A549 (cell line): ENCODE measurements at regions not wholly inside any gene's neighbourhood (a gene's known extent, or its start where the extent isn't known, plus 50 kb on each side); places are given as distances from the start of the nearest gene placed in this dataset.

ENCODE experiments used
- ATAC-seq, 2 experiments: fragments of 200-7000 bp in 1 of 2; fragments of >200 bp in 1 of 2; cut with Nextera tagmentation in 1 of 2; cut with Tn5 transposase in 1 of 2; 3 replicates each; pipeline versions ENCODE4 v1.8.0 to v1.9.1; 2018 to 2020; ENCODE audit warnings: mild to moderate bottlenecking in 1 of 2, moderate library complexity in 1 of 2
- CTCF ChIA-PET: fragments of 300-600 bp; sonication (Branson Sonifier 250); formaldehyde crosslinking; extraction: SDS; loops from one replicate; lab custom pipeline; 2021; ENCODE audit warnings: antibody characterized with exemption, inconsistent platforms; lab: Yijun Ruan, JAX
- POLR2A ChIA-PET: fragments of 350-600 bp; formaldehyde crosslinking; extraction: SDS; loops from one replicate; lab custom pipeline; 2021; ENCODE audit warnings: antibody characterized with exemption, inconsistent platforms; lab: Yijun Ruan, JAX
- DNase-seq, 2 experiments: peaks; one replicate each; pipeline versions ENCODE4 v3.0.0 to v3.0.0-alpha.2; 2011 to 2016; ENCODE audit warnings: low read depth in 1 of 2, low spot score in 1 of 2
- FAIRE-seq: peaks from 2 replicates; lab custom pipeline; 2011; peaks lifted over from hg19 to GRCh38; lab: Jason Lieb, UNC
- H3K27ac ChIP-seq, 2 experiments: fragments of >200 bp; sonication (Bioruptor Twin); formaldehyde crosslinking; 3 replicates each; pipeline ENCODE4 v1.5.1; 2016 to 2017
- H3K4me1 ChIP-seq: fragments of >200 bp; sonication (Bioruptor Twin); formaldehyde crosslinking; 3 replicates; pipeline ENCODE4 v1.6.1; 2016
- H3K4me2 ChIP-seq: fragments of >200 bp; sonication (Bioruptor Twin); formaldehyde crosslinking; 3 replicates; pipeline ENCODE4 v1.6.1; 2016
- H3K4me3 ChIP-seq: fragments of >200 bp; sonication (Bioruptor Twin); formaldehyde crosslinking; 3 replicates; pipeline ENCODE4 v1.5.1; 2016
- H3K9me3 ChIP-seq: fragments of >200 bp; sonication (Bioruptor Twin); formaldehyde crosslinking; 3 replicates; pipeline ENCODE4 v1.6.1; 2016
- CHD2 ChIP-seq: fragments of 150-350 bp; IDR thresholded peaks from 2 replicates; pipeline ENCODE4 v1.6.1; 2014; ENCODE audit warnings: low read length; ENCODE audit not compliant: partially characterized antibody
- FOXS1 ChIP-seq: fragments of 250-450 bp; sonication (Bioruptor Pico); IDR thresholded peaks from 2 replicates; pipeline ENCODE4 v1.5.0; 2020; ENCODE audit warnings: mild to moderate bottlenecking, moderate library complexity
- GATA3 ChIP-seq: IDR thresholded peaks from 2 replicates; pipeline ENCODE4 v1.6.1; 2012; ENCODE audit warnings: borderline replicate concordance
- HEYL ChIP-seq: fragments of 250-450 bp; sonication (Bioruptor Pico); IDR thresholded peaks from 2 replicates; pipeline ENCODE4 v1.8.0; 2021; ENCODE audit warnings: mild to moderate bottlenecking, moderate library complexity
- HOXB13 ChIP-seq: fragments of 250-450 bp; sonication (Bioruptor Pico); IDR thresholded peaks from 2 replicates; pipeline ENCODE4 v1.5.0; 2020; ENCODE audit warnings: low read depth, mild to moderate bottlenecking, moderate library complexity
- HOXB5 ChIP-seq: fragments of 250-450 bp; sonication (Bioruptor Pico); IDR thresholded peaks from 2 replicates; pipeline ENCODE4 v1.5.0; 2020; ENCODE audit warnings: mild to moderate bottlenecking, moderate library complexity
- KDM1A ChIP-seq: fragments of 200-600 bp; sonication (generic); IDR thresholded peaks from 2 replicates; pipeline ENCODE4 v1.6.1; 2016; ENCODE audit warnings: low read depth, mild to moderate bottlenecking
- MAZ ChIP-seq: fragments of 150-350 bp; IDR thresholded peaks from 2 replicates; pipeline ENCODE4 v1.6.1; 2014; ENCODE audit warnings: antibody characterized with exemption, low read depth, low read length, borderline replicate concordance
- PHF8 ChIP-seq: fragments of 200-600 bp; sonication (generic); IDR thresholded peaks from 2 replicates; pipeline ENCODE4 v1.6.1; 2016; ENCODE audit warnings: low read depth, mild to moderate bottlenecking, antibody characterized with exemption, moderate library complexity, borderline replicate concordance
- POLR2A ChIP-seq: IDR thresholded peaks from 2 replicates; pipeline ENCODE4 v1.6.1; 2012; ENCODE audit warnings: mild to moderate bottlenecking, low read length
- RAD21 ChIP-seq, 2 experiments: fragments of >200 bp in 1 of 2; sonication (Bioruptor Twin) in 1 of 2; formaldehyde crosslinking in 1 of 2; IDR thresholded peaks in 1 of 2; conservative IDR thresholded peaks in 1 of 2; 2 replicates in 1 of 2; 3 replicates in 1 of 2; pipeline ENCODE4 v1.6.1; 2012 to 2018; ENCODE audit warnings: inconsistent platforms in 1 of 2
- RNF2 ChIP-seq: fragments of 200-600 bp; sonication (generic); IDR thresholded peaks from 2 replicates; pipeline ENCODE4 v1.6.1; 2016; ENCODE audit warnings: low read depth, mild to moderate bottlenecking, antibody characterized with exemption, moderate library complexity, borderline replicate concordance
- TFCP2L1 ChIP-seq: fragments of 250-450 bp; sonication (Bioruptor Pico); IDR thresholded peaks from 2 replicates; pipeline ENCODE4 v1.5.0; 2021; ENCODE audit warnings: mild to moderate bottlenecking
- ZFP36 ChIP-seq: fragments of 450-650 bp; IDR thresholded peaks from 2 replicates; pipeline ENCODE4 v1.6.1; 2014; ENCODE audit warnings: borderline replicate concordance; ENCODE audit not compliant: partially characterized antibody
- whole genome bisulfite sequencing: methylation state at CpG from one replicate; pipeline ENCODE4 v1.1.6; 2017; ENCODE audit errors: missing lambda C conversion rate; 5-methylcytosine and 5-hydroxymethylcytosine counted together
- TF ChIP-seq, protein P1 (sequence below): fragments of 200-600 bp; sonication (generic); IDR thresholded peaks from 2 replicates; pipeline ENCODE4 v1.6.1; 2016; ENCODE audit warnings: antibody characterized with exemption, mild to moderate bottlenecking, moderate library complexity
- TF ChIP-seq, protein P2 (sequence below): IDR thresholded peaks from 2 replicates; pipeline ENCODE4 v1.6.1; 2012; ENCODE audit warnings: low read depth, borderline replicate concordance
- TF ChIP-seq, protein P3 (sequence below): fragments of >200 bp; sonication (Bioruptor Twin); formaldehyde crosslinking; IDR thresholded peaks from 3 replicates; pipeline ENCODE4 v1.5.1; 2016

DNA sequence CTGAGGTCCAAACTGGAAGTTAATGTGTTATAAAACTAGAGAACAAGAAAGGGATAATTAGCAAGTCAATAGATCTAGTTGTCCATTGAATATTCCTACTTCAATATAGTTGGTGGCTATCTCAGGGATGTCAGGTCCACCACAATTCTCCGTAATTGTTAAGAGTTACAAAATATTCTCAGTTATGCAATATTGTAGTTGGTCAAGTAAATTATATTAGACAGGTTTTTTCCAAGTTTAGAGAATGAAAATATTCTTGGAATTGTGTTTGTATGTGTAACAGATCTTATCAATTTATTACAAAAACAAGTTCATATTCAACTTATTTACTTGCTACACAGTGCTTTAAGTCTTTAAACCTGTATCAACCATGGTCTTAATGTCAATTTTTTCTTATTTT is 547.4 kb downstream of the SPRY1 start (continued):
- TF ChIP-seq PHF8 (no peak), RNF2 (no peak), HEYL (CRISPR knock-in tag) (no peak), ZFP36 (no peak), RAD21 (conservative IDR thresholded peaks at IDR 0.05 in 1 of 2, IDR thresholded peaks at IDR 0.05 in 1 of 2) (no peak), HOXB5 (CRISPR knock-in tag) (no peak)

DNA sequence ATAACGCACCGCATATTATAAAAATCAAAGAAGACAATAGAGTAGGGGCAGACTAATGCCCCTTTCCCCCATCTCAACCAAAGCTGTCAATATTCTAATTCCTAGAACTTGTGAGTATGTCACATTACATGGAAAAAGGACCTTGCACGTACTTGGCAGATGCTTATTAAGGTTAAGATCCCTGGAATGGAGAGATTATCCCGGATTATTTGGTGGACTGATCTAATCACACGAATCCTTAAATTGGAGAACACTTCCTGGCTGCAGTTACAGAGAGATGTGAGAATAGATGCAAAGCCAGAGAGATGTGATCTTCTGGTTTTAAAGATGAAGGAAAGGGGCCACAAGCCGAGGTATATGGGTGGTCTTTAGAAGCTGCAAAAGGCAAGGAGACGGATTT is 548.7 kb downstream of the SPRY1 start:
- H3K4me3 ChIP-seq: no peak overlapping the region
- no peaks in the 10 kb centered on the region for H3K4me1 ChIP-seq
- no peaks in the 10 kb centered on the region for H3K9me3 ChIP-seq
- ATAC-seq: no peak
- H3K4me2 ChIP-seq: no peak overlapping the region
- ChIA-PET CTCF (no interaction called here), POLR2A (no interaction called here)
- no peak for DNase-seq
- 41% methylated on average over 7 of the region's 7 CpGs for WGBS
- FAIRE-seq: no peak
- H3K27ac ChIP-seq: no peak overlapping the region
- TF ChIP-seq, protein P1, sequence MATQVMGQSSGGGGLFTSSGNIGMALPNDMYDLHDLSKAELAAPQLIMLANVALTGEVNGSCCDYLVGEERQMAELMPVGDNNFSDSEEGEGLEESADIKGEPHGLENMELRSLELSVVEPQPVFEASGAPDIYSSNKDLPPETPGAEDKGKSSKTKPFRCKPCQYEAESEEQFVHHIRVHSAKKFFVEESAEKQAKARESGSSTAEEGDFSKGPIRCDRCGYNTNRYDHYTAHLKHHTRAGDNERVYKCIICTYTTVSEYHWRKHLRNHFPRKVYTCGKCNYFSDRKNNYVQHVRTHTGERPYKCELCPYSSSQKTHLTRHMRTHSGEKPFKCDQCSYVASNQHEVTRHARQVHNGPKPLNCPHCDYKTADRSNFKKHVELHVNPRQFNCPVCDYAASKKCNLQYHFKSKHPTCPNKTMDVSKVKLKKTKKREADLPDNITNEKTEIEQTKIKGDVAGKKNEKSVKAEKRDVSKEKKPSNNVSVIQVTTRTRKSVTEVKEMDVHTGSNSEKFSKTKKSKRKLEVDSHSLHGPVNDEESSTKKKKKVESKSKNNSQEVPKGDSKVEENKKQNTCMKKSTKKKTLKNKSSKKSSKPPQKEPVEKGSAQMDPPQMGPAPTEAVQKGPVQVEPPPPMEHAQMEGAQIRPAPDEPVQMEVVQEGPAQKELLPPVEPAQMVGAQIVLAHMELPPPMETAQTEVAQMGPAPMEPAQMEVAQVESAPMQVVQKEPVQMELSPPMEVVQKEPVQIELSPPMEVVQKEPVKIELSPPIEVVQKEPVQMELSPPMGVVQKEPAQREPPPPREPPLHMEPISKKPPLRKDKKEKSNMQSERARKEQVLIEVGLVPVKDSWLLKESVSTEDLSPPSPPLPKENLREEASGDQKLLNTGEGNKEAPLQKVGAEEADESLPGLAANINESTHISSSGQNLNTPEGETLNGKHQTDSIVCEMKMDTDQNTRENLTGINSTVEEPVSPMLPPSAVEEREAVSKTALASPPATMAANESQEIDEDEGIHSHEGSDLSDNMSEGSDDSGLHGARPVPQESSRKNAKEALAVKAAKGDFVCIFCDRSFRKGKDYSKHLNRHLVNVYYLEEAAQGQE: no peak
- no peak for TF ChIP-seq TFCP2L1
- TF ChIP-seq HOXB13 (CRISPR knock-in tag): no peak
- TF ChIP-seq RAD21 (conservative IDR thresholded peaks at IDR 0.05 in 1 of 2, IDR thresholded peaks at IDR 0.05 in 1 of 2): no peak
- no peak for TF ChIP-seq GATA3
- no peak for TF ChIP-seq PHF8
- TF ChIP-seq CHD2: no peak
- TF ChIP-seq, protein P2, sequence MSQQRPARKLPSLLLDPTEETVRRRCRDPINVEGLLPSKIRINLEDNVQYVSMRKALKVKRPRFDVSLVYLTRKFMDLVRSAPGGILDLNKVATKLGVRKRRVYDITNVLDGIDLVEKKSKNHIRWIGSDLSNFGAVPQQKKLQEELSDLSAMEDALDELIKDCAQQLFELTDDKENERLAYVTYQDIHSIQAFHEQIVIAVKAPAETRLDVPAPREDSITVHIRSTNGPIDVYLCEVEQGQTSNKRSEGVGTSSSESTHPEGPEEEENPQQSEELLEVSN: no peak
- TF ChIP-seq POLR2A: no peak

DNA sequence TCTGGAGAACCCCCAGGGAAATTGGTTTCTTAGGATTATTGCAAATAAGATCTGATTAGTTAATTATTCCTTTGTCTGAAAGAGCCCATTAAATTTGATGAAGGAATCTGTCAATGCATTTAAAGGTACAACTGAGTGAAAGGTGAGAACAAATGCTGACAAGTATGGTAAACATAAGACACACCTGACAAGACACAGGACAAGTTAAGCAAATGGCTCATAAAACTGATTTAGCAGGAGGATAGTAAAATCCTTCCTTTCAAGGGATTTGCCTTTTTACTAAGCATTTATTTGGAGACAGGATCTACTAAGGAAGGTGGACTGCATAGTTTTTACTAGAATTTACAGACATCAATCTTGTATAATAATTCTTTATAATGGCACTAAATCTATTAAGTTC is 553.9 kb downstream of the SPRY1 start:
- Histone ChIP-seq H3K9me3 (no peaks in the 10 kb centered on the region), H3K4me2 (no peak overlapping the region), H3K4me3 (no peak overlapping the region), H3K27ac (no peak overlapping the region), H3K4me1 (no peaks in the 10 kb centered on the region)
- TF ChIP-seq, protein P2: no peak
- no peak for TF ChIP-seq KDM1A
- no peak for TF ChIP-seq ZFP36
- TF ChIP-seq FOXS1 (CRISPR knock-in tag): no peak
- no peak for TF ChIP-seq MAZ
- TF ChIP-seq, protein P1: no peak
- TF ChIP-seq, protein P3, sequence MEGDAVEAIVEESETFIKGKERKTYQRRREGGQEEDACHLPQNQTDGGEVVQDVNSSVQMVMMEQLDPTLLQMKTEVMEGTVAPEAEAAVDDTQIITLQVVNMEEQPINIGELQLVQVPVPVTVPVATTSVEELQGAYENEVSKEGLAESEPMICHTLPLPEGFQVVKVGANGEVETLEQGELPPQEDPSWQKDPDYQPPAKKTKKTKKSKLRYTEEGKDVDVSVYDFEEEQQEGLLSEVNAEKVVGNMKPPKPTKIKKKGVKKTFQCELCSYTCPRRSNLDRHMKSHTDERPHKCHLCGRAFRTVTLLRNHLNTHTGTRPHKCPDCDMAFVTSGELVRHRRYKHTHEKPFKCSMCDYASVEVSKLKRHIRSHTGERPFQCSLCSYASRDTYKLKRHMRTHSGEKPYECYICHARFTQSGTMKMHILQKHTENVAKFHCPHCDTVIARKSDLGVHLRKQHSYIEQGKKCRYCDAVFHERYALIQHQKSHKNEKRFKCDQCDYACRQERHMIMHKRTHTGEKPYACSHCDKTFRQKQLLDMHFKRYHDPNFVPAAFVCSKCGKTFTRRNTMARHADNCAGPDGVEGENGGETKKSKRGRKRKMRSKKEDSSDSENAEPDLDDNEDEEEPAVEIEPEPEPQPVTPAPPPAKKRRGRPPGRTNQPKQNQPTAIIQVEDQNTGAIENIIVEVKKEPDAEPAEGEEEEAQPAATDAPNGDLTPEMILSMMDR: no peak
- ChIA-PET POLR2A (no interaction called here), CTCF (no interaction called here)
- no peak for ATAC-seq
- no peak for DNase-seq
- FAIRE-seq: no peak
